Stimulated activated CD4-positive, alpha-beta T cell treated with anti-CD3 and anti-CD28 coated beads, Interleukin-1b, Interleukin-23, amount 100 ng/mL, for 1 hour (primary cell): ENCODE measurements at regions not wholly inside any gene's neighbourhood (a gene's known extent, or its start where the extent isn't known, plus 50 kb on each side); places are given as distances from the start of the nearest gene placed in this dataset.
"Not testable (repeated sequence)": the region's sequence is repeated elsewhere in the genome, so short reads cannot be mapped to it uniquely, and the experiment has no call there.

Experiments used
- DNase-seq, 2 donors: peaks; one replicate each; pipeline ENCODE4 v3.0.0-alpha.2; 2020; ENCODE audit warnings: low read depth in 2 of 2

DNA sequence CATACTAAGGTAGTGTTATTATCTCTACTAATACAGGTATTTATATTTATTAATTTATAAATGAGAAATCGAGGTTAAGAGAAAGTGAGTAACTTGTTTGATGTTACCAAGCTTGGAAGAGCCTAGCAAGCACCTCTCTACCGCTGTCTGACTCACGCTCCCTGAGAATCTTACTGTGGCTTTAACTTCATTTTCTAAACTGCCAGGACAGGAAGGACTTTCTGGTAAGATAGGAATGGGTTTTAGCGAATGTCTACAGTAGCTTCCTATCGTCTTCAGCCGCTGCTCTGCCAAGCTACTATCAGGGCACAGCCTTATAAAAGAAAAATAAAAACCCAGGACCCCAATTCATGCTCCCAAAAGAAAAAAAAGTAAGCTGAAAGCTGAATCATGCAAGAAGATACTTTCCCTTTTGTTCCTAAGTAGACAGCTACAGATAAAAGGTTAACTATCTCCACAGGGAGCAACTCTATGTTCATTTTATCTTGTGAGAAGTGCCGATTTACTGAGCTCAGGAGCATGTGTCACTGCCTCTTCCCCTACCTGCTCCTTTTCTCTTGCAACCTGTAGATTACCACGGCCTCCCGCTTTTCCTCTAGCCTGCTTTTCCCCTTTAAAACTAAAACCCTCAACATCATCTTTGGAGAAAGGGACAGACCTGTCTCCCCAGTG is 60.2 kb downstream of the THNSL1 start:
- DNase-seq = no peak

DNA sequence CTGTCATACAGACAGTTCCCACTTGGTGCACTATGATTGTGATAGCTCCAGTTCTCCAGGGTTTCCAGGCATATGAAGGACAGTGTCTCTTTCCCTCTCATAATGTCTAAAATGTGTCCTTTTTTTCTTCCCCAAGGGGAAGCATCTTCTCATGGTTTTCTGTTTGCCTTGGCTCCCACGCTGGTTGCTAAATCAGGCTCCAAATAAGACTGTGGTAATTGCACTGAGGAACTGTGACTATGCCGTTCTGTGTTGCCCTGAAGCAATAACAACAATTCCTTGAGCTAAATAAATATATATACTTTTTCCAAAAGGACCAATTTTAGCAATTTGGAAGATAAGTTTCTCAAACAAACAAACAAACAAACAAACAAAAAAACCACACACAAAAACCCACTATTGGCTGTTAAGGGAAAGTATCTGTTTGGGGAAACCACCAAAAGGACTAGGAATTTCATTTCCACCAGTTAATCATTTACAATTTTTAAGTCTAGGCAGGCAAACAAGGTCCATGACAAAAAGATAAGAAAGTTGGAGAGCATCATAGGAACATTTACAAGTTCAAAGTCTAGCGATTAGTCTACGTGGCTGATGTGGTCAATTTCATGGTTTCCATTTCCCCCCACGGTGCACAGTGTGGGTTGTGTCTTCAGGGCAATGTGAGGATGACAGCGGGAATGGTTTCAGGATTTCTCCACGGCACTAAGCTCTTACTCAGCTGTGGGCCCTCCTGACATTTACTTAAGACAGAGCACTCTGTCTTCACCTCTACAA is 62.4 kb downstream of the THNSL1 start:
- no peak for DNase-seq

DNA sequence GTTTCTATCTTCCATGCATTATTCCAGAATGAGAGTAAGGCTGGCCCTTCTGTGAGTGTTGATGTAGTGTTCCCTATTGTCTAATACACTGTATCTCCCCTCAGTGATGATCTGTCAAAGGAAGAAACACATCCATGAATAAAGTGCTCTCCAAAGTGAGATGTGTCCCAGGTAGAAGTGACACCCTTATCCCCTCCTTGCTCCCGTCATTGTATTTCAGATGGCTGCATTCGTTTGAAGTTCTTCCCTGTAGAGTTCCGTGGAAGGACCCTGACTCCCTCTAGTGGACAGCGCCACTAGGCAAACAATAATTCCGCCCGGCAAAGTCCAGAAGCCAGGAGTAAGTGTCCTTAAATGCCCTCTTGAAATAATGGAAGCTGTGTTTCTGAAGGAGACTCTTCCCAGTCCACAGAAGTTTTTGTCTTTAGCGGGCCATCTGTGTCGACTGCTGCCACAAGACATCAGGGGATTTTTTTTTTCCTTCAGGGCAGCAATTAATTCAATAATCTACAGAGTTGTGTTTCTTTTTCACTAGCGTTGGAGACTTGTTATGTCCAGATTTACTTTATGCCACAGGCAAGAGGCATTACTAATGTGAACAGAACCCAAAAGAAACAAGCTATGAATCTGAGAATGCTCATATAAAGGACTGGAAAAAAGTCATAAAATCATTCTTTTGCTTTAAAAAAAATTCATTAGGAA is 64.6 kb downstream of the THNSL1 start:
- peak; percentile 24 to 29 for DNase-seq

DNA sequence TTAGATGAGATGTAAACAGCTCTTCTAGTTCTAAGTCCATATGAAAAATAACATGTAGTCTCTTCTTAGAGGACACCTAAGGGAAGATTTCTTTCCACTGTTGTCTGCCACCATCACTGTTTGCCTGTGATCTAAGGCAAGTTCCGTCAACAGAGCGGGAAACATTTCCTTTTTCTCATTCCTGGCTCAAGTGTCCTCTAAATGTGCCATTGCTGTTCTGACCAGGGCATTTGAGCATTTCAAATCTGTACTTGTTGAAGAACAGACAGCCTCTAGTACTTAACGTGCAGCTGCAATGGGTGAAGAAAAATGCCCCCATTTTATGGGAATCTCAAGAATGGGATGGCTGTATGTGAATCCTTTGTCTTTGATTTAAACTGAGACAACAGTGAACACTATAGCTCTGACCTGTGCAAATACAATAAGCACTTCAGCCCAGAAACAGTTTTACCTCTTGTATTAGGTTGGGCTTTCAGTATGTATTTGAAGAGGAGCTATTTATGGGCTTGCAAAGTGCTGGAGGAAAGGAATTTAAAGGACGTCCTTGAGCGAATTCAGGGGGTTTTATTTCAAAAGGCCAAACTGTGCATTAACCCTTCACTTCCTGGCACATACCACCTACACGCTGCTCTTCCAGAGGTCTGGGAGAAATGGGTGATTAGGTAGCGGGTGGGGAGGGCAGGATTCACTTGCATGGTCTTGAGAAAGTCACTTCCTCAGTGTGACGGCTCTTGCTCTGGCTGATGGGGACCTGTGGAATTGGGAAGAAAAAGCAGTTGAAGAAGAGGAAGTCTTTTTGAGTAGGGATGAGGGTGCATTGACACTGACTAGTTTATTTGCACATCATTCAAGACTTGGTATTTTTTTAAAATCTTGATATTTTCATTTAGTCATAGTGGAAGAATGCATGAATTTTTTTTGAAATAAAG is 66.1 kb downstream of the THNSL1 start:
- DNase-seq = no peak

DNA sequence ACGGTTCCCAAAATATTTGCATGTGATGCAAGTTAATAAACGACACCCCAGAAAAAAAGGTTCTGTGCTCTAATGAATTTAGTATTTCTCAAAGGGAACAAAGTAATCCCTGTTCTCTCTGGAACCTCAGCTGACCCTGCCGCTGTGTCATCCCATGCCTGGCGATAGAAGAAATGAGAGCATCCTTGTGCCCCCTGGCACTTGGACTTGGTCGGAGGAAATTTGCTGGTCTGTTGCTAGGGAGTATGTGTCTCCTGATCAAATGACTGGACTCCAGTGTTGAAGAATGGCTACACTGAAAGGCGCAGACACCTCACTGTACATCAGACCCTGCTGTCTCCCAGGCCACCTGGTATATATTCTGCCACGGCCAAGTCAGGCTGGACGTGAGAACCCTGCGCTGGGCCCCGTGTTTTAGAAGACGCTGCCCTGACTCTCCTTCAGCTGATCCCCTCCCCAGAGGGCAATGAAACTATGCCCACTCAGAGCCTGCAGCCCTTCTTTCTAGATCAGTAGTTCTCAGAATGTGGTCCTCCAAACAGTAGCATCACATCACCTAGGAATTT is 67.2 kb downstream of the THNSL1 start:
- no peak for DNase-seq

DNA sequence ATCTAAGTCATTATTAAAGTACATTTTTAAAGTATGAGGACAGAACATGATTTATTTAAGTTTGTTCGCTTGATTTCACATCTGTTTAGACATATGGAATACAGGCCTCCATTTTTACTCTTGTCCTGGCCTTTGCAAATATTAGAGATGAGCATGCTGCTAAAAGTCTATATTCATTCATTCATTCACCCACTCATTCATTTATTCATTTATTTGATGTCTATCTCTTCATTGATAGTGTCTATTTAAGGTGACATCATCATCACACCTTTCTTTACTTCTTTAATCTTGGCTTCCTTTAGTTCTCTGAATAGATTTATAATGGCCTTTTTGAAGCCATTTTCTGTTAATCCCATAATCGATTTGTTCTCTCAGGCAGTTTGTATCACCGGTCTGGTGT is 68.0 kb downstream of the THNSL1 start:
- no peak for DNase-seq

DNA sequence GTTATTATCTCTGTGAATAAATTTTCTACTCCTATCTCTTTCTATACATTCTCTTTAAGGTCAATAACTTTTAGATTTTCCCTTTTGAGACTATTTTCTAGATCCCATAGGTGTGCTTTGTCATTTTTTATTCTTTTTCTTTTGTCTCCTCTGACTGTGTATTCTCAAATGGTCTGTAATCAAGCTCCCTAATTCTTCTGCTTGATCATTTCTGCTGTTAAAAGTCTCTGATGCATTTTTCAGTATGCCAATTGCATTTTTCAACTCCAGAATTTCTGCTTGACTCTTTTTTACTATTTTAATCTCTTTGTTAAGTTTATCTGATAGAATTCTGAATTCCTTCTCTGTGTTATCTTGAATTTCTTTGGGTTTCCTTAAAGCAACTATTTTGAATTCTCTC is 78.2 kb downstream of the THNSL1 start:
- DNase-seq = no peak

DNA sequence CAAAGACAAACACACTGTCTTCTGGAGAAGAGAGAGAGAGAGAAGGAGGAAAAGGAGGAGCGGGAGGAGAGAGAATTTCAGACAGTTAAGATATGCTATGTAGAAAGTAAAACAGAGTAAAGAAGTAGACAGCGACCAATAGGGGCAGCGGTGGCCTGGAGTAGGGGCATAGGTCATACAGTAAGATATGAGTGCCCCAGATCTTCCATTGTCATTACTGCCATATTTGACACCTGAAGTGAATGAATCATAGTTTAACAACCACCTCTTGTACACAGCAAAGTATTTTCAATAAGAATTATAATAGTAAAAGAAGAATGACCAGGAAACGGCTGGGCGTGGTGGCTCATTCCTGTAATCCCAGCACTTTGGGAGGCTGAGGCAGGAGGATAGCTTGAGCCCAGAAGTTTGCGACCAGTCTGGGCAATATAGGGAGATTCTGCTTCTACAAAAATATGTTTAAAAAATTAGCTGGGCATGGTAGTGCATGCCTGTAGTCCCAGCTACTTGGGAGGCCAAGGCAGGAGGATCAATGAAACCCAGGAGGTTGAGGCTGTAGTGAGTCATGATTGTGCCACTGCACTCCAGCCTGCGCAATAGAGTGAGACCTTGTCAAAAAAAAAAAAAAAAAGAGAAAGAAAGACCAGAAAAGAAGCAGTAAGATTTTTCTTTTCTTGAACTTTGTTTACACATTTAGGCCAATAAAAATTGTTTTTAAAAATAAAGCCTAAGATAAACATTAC is 77.0 kb upstream of the GPR158 start:
- no peak for DNase-seq

DNA sequence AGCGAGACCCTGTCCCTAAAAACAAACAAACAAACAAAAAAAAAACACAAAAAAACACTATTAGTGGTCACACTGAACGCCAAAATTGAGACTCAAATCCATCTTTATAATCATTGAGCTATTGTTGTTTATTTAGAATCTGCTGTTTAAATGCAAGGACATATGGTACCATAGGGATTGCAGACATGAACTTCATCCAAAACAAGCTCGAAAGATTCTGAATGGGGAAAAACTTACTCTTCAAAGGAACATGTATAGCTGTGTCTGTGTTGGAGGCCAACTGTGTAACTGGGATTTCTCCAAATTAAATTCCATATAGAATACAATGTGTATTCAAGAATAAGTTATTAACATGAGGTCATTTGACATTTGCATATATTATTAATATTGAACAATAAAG is 74.7 kb upstream of the GPR158 start:
- no peak for DNase-seq

DNA sequence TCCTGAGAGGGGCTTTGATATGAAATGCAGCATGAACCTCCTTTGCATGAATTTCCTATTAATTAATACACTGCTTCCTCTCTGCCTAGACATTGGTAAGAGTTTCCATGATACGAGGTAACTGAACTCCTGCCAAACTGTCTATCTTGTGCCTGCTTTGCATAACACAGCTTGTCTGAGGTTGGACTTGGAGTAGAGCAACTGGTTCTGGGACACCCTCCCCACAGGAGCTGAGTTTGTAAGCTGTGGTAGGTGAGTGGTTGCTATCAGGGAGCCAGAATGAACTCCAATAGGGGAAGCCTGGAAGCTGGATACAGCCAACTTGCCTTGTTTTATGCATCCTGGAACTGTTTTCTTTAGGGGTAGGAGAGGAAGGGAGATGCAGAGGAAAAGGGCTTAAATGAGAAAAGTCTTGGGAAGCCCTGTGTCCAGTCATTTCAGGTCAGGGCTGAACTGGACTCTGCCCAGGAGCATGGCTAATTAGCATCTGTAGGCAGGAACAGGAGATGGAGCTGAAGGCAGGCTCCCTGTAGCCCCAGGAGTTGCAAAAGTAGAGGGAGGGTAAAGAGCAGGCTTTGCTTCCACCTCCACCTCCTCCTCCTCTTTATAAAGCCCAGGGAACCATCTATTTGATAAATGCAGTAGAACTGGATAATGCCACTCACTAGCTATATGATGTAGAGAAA is 73.2 kb upstream of the GPR158 start:
- no peak for DNase-seq

DNA sequence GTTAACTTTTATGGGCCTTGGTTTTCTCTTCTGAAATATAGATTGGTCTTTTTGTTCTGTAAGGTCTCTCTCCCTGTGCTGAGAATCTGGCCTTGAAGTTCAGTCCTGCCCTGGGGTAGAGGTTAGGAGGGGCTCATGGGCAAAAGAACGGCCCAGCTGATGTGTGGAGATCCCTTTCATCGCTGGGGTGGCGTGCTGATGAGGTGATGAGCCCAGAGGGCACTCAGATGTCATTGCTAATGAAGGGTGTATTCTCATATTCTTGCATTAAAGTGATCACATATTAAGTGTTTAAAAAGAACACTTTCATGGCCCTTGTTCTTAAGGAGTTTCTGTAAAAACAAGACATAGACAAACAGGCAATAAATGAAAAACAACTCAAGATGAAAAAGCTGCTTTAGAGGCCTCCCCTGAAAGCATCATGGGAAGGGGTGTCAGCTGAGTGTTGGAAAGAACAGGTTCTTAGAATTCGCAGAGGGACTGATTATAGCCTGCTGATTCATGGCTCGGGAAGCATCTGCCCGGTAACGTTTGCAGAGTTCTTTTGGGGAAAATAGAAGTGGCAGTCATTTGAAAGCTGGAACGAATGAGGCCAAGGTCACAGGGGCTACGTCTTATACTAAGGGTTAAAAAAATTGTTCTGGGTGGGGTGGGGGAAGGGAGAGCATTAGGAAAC is 72.5 kb upstream of the GPR158 start:
- DNase-seq = no peak

DNA sequence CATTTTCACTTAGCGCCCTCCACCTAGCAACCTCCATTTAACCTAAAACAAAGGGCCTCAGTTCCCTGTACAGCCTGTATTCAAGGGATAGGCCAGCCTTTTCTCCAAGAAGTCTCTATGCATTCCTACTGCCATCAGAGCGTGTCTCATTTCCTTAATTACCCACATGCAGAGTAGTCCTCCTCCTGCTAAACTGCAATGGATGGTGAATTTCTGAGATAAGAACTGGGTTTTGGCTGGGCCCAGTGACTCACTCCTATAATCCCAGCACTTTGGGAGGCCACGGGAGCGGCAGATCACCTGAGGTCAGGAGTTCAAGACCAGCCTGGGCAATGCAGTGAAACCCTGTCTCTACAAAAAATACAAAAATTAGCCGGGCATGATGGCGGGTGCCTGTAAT is 71.1 kb upstream of the GPR158 start:
- no peak for DNase-seq

DNA sequence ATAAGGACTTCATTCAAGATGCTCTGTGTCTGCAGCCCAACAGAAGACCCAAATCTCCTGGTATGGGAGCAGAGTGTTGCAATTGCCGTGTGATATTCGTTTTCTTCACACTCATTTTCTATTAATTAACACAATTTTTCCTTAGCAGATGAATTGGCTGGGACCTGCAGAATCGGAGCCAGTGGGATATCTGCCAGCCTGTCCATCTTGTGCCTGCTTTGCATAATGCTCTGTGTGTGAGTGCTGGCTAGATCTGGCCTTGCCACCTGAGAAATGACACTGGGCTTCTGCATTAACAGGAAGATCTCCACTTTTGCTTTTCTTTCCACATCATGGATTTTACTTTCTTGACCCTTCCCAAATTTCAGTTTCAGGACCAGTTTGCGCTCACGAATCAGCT is 70.4 kb upstream of the GPR158 start:
- DNase-seq = no peak

DNA sequence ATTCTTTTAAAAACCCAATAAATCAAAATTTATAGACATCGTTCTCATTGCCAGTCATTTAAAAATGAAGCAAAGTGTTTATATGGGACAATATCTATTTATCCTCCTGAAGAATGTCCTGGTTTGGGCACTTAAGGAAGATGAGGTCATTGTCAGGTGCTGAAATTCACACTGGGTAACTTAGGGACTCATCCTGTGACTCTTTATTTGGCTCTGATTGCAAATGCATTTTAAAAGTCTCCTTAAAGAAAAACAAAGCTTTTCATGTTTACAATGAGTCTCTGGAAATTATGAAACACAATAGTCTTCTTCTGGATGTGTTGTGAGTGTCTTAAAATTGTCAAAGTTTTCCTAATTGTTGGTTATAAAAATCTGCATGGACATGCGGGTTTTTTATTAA is 69.5 kb upstream of the GPR158 start:
- no peak for DNase-seq

DNA sequence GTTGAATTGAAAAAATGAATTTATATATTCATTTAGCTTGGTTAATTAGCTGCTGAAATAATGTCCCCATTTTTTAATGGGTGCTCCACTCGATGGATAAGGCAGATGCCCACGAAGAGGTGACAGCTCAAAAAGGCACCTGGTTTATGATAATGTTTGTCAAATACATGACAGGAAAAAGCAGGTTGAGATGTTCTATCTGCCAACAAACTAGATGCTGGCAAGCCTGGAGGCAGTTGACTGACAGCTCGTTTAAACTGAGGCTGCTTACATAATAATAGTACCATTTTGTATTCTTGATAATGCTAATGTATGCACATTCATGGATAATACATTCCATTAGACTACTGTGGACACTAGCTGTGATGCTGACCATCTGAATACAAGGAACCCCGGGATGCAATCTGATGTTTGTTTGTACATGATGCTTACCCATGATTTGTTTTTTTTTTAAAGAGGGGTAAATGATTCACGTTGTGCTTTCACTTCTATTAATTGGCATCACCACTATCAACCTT is 69.0 kb upstream of the GPR158 start:
- DNase-seq = no peak

DNA sequence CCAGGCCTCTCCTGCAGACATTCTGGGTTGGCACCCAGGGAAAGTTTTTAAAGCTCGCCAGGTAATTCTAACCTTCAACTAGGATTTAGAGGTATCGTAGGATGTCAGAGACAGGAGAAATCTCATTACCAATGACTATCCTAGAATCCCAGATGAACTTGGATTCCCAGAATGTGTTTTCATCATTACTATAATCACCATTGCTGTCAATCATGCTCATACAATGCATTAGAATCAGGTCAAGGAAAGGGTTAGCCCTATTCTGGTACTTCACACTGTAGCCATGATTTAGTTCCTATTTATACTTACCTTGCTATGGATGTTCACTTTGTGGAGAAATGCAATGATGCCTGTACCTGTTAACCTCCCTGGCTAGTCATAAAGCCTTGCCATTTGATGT is 67.0 kb upstream of the GPR158 start:
- no peak for DNase-seq

DNA sequence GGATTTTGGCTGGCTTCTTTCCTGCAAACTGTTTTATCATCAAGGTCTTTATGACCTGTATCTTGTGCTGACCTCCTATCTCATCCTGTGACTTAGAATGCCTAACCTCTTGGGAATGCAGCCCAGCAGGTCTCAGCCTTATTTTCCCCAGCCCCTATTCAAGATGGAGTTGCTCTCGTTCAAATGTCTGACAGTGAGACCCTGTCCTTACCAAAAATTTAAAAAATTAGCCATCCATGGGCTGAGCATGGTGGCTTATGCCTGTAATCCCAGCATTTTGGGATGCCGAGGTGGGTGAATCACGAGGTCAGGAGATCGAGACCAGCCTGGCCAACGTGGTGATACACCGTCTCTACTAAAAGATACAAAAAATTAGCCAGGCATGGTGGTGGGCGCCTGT is 64.9 kb upstream of the GPR158 start:
- DNase-seq = not testable (repeated sequence)

DNA sequence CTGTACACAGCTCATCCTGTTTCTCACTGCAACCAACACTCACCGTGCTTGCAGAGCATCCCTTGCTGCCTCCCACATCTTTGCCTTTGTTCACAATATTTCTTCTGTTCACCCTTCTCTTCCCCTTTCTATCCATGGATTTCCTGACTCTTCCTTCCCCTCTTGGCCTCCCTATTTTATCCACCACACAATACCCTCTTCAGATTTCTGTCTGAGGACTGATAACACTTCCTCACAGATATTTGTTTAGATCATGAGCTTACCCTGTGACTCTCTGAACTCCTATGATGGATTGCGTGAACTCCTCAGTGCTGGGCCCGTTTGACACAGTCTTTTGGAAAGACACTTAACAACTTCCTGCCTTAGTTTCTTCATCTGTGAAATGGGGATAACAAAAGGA is 62.8 kb upstream of the GPR158 start:
- no peak for DNase-seq
